ENCODE measurements at regions not wholly inside any gene's neighbourhood (a gene's known extent, or its start where the extent isn't known, plus 50 kb on each side); places are given as distances from the start of the nearest gene placed in this dataset.

DNA sequence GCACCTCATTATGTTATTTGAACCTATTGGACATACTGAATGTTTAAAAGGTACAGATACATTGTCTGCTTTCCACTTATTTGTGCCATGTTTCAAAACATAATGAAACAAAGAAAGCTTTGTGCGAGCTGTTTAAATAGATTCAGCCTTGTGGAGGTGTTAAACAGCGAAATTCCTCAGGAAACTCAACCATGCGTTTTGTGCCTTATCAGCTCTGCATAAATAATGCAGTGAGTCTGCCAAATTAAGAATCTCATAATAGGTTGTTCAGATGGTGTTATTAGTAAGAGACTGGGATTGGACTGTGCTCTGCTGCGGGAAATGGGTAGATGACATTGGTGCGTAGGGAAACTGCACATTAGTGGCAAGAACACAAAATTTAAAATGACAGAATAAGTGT, 163.7 kb upstream of the CLEC14A start:
- TF ChIP-seq, protein P1, sequence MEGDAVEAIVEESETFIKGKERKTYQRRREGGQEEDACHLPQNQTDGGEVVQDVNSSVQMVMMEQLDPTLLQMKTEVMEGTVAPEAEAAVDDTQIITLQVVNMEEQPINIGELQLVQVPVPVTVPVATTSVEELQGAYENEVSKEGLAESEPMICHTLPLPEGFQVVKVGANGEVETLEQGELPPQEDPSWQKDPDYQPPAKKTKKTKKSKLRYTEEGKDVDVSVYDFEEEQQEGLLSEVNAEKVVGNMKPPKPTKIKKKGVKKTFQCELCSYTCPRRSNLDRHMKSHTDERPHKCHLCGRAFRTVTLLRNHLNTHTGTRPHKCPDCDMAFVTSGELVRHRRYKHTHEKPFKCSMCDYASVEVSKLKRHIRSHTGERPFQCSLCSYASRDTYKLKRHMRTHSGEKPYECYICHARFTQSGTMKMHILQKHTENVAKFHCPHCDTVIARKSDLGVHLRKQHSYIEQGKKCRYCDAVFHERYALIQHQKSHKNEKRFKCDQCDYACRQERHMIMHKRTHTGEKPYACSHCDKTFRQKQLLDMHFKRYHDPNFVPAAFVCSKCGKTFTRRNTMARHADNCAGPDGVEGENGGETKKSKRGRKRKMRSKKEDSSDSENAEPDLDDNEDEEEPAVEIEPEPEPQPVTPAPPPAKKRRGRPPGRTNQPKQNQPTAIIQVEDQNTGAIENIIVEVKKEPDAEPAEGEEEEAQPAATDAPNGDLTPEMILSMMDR (IDR thresholded peaks at IDR 0.05 in 2 of 3, conservative IDR thresholded peaks at IDR 0.05 in 1 of 3; ENCODE audit: insufficient read depth in 2 of 3, low read depth in 1 of 3, low read length in 3 of 3), result no peak
- TF ChIP-seq FOS (IDR thresholded peaks at IDR 0.05; ENCODE audit: extremely low read depth, insufficient read length) (no peak), PHB2 (IDR thresholded peaks at IDR 0.05; ENCODE audit: low read depth) (no peak), POLR2A (conservative IDR thresholded peaks at IDR 0.05) (no peak)
